NCI-H1417 (cell line): ENCODE measurements at regions not wholly inside any gene's neighbourhood (a gene's known extent, or its start where the extent isn't known, plus 50 kb on each side); places are given as distances from the start of the nearest gene placed in this dataset.

Experiments used
- DNase-seq, 3 experiments: peaks; one replicate each; lab custom pipeline; 2025; lab: John Stamatoyannopoulos, UW

DNA sequence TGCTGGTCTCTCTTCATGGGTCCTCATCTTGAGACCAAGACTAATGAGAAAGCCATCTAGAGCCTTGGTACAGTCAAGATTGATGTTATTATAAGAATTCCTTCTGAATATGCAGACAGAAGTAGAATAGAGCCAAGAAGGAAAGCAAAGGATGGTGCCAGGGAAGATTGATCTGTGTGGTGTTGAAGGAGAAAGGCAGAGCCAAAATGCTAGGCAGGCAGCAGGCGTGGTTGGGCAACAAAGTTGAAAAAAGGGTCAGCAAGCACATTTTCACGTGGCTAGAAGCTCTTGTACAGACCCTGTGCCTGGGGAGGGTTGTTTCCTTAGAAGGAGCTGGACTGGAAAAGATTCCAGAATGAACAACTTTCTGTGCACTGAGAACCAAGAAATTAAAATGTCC is 319.7 kb upstream of the ARGLU1 start:
- DNase-seq, result no peak

DNA sequence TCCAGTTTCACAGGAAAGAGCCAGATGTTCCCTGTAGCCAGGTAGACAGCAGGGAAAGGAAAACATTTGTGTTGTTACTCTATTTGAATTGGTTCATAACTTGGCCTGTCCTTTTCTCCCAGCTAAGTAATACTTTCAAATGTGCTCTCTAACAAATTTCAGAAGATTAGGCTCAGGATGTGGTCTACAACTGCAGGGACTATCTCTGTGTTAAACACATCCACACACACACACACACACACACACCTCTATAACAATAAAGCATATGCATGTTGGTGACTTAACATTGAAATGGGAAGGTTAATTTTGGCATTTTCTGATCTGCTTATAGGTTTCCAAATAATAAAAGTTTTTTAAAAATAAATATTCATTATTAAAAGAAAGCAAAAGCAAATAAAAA is 316.0 kb upstream of the ARGLU1 start:
- DNase-seq, result no peak

DNA sequence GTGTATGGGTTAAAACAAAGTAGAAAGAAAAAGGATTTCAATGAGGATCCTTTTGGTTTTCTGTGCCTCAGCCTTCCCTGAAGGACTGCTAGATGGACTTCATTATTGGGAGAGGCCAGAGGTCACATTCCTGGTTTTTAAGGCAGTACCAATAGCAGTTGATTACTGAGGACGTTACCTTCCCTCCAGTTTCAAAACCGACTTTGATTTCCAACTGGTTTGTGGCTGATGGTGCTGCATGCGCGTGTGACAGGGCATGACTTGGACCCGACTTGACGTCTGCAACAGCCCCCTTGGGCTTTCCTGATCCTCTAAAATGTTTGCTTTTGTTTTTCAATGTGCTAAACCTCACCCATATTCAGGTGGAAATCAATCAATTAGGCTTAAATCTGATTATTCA is 314.3 kb upstream of the ARGLU1 start:
- DNase-seq, result no peak

DNA sequence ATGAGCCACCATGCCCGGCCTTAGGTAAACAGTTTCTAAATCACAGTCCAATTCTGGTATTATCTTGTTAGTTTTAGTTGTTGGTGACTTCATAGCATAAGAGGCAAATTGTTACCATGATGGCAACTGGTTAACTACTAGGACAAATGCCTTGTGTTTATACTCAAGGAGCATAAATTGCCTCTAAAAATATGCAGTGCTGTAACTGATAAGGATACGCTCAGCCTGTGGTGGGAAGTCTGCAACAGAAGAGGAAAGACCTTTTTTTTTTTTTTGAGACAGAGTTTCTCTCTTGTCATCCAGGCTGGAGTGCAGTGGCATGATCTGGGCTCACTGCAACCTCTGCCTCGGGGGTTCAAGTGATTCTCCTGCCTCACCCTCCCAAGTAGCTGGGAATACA is 311.9 kb upstream of the ARGLU1 start:
- DNase-seq, result no peak

DNA sequence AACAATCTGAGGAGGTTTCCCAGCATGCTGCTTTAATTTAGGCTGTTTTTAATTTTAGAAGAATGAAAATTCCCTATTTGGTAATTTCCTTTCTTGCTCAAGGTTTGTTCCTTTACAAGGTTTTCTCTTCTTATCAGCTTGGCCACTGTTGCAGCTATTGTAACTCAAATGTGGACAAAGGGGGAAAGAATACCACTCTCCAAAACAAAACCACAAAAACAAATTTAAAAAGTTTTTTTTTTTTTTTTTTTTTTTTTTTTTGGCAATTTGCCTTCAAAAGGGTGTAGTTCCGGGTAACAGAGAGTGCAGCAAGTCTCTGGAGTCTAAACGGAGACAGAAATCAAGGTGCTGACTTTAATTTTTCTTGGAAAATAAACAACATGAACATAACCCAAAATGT is 306.4 kb upstream of the ARGLU1 start:
- no peak for DNase-seq

DNA sequence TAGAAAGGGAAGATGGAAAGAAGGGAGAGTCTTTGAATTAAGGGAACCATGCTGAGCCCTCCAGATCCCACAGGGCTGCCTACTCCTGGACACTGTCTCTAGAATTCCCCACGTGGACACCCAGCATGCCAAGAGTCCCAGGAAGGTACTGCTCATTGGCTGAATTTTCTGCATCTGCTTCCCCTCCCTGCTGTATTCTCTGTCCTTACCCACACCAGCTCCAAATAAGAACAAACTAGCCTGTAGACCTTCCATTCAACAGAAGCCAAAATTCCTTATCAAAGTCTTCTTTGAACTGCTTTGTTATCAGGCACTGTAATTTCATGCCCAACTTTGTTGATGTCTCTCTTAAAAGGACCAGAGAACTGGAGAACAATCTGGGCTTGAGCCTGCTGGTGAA is 305.9 kb upstream of the ARGLU1 start:
- DNase-seq, result no peak

DNA sequence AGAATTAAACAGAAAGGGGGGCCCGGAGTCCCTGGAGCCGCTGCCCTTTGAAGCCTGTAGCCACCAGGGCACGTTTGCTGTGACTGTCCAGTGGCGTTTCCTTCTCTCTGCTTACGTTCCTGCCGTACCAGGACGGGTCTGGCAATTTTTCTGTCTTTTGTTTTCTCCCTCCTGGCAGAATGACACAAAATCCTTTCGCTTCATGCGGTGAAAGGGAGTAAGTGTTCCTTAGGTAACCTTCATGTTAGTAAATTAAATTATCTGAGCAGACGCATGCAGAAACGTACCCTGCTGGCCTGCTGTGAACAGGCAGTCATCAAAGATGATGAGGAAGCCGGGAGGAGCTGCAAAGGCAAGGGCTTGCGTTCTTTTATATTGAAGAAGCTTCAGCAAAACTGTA is 299.3 kb upstream of the ARGLU1 start:
- DNase-seq, result no peak

DNA sequence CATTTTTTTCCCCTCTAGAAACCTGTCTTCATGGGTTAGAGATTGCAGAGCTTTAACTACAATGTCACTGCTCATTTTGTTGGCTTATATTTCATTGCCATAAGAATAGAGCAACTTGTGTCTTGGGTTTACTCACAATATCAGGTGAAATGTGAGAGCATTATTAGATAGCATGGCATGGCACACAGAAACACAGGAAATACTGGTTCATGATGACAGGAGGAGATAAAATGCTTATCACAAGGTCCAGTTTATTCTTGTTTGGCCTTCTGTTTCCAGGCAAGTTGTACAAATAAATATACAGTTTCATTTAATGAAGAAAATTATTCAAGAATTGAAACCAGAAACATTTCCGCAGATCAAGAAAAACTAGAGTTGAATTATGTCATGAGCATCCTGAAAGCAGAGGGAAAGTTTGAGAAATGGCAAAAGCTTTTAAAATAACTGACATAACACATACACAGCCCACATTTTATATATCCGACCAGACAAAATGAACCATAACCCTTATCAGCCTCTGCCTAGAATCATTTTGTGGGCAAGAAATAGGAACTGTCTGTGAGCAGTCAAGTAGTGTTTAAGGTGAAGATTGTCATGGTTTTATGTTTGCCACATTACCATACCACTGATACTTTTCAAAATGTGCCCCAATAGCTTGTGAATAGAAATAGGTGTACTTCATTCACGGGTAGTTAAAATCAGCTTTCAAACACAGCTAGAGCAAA is 297.9 kb upstream of the ARGLU1 start:
- no peak for DNase-seq

DNA sequence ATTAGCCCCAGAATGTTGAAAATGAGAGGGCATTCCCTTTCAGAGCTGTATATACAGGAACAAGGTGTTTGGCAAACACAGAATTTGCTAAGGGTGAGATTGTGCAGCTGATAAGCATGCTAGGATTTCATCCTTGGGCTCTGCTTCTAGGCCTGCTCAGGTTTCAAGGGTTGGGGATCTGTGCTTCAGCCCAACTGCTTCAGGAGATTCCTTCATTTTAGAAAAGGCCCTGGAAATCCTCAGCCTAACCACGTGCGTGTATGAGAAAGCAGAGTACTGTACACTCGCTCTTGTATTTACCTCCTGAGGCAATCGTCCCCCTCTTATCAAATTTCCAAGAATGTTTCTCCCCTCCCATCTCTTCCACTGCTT is 291.6 kb upstream of the ARGLU1 start:
- peak in 1 of 3 experiments; percentile 80 for DNase-seq

DNA sequence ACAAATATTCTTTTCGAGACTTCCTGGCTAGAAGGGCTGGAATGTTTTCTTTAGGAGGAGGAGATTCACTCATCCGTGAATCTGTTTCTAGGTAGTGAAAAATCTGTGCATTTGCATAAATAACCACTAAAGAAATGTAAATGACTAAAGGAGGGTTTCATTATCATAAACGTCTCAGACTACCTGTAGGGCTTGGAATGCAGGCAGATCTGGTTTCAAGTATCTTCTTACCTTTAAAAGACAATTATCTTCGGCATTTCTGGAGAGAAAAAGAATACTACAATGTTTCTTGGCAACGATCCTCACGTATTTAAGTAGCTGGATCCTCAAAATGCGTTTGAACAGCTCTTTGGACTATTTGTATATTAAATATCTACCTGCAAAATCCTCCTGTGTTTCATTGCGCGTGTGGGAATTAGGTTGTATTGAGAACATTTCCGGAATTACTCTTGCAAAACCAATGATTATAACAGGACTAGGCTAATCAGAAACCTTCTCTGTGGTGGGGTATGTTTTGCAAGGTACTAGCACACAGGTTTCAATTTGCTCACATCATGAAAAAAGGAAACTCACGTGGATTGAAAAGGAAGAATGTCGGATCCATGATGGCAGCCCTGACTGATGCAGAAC is 291.1 kb upstream of the ARGLU1 start:
- DNase-seq, result peak in 1 of 3 experiments; percentile 80

DNA sequence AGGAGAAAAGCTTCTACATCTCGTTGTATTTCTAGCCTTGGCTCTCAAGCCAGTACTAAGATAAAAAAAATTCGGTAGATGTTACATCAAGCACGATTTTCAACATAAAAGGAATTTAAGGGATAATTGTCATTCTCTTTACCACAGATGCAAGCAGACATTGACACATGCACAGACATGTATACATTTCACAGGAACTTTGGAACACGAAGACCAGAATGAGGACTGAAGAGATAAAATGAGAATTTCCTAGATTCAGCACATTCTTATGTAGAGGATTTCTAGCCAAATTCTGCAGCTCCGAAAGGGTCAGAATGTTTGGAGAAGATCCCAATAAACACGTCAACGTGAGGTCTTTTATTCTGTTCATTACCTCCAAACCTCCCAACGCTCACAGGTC is 284.5 kb upstream of the ARGLU1 start:
- DNase-seq, result no peak

DNA sequence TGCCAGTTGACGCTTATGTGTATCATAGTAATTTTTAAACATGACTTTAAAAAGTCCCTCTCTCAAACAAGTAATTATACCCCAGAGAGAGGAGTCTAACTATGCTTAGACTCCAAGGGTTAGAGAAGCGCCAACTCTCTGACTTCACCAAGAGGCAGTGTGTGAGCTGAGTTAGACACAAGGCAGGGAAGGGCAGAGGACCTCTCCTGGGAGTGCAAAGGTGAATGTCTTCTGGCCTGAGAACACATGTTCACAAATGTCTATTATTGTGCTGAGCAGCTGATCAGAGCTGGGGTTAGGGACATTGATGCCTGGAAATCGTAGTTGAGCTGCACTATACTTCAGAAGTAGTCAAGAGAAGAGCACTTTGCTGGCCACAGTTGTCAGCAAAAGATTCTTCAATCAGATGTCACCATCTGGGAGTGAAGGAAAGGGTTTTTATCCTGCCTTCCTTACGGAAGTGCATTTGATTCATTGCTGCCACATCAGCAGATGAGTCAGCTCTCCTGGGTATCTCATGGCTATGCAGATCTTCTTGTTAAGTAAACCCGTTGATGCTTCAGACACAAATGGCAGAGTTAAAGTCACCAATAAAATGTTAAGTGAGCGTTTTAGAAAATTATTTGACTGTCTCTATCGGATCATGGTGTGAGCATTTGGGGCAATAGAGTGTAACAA is 283.2 kb upstream of the ARGLU1 start:
- DNase-seq, result no peak

DNA sequence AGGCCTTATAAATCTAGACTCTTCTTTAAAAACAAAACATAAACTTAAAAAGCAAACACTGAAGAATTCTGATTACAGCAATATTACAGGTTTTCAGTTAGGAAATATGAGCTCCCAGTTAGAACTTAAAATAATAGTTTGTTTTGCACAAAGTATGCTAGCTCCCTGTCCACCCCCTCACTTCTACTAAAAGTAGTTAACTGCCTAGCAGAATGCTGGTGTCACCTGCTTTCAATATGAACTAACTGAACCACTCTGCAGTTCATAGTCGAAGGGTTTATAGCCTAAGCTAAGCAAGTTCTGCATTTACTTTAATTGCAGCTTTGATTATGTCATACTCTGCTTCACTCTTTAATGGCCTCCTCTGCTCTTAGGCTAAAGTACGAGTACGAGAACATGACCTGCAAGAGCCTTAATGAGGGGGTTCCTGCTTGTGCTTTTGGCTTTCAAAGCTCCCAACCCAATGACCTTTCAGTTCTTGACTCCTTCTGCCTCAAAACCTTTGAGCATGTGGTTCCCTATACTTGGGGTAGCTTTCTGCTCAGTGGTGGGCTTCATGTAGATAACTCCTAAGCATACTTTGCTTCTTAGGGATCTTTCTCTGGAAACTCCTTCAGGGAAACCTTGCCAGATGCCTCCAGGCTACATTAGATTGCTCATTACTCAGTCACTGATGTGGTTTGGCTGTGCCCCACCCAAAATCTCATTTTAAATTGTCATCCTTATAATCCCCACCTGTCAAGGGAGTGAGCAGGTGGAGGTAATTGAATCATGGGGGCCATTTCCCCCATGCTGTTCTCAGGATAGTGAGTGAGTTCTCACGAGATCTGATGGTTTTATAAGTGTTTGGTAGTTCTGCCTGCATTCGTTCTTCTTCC is 278.9 kb upstream of the ARGLU1 start:
- no peak for DNase-seq

DNA sequence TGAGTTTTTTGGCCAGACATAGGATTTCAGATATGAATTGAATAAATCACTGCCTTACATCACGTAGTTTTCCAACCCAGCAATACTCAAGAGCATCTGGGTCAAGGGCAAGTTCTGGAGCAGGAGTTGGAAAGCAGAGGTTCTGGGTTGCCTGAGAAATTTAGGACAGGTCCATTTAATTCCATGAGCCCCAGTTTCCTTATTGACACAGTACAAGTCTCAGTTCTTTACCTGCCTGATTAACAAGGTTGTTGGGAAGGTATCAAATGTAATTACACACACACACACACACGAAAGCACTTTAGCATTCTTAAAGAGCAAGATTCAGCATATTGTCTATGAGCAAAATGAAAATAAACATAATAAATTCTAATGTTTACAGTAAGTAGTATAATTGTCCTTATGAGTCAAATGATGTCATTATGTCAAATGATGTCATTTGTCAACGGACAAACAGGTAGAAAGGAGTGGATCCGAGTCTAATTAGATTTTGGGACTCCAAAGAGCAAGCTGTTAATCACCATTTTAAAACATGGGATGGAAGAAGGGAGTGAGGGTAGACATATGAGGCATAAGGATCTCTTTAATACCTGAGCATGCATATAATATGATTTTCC is 268.4 kb upstream of the ARGLU1 start:
- DNase-seq, result no peak

DNA sequence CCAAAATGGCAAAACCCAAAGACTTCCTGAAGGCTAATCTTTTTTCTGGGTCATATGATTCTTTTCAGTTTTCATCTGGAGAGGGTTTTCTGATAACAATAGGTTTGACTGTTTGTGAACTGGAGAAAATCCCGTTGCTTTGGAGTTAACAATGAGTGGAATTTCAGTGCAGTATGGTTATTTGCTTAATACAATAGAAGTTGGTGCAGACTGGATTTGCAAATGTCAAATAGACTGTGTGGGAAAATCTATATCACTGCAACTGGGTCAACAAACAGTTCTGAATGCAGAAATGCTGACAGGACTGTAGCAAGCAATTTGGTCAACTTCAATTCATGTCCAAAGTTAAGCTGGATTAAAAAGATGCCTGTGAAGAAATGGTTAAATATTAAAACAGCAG is 267.5 kb upstream of the ARGLU1 start:
- no peak for DNase-seq

DNA sequence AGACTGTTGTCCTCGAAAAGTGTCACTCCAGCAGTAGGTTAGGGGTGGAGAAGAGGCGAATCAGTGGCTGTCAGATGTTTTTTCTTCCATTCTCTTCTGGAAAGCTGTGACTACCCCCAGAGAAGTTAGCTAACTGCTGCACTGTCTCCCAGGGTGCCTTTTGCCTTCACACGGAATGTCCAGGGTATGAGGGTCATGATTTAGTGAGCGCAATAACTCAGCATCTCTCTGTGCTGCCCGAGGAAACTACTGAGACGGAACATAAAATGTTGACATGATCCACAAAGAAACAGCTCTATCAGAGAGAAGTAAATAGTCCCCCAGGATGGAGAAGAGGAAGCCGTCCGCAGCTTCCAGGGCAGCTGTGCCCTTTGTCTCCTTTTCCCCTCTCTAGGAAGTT is 254.0 kb upstream of the ARGLU1 start:
- DNase-seq, result no peak

DNA sequence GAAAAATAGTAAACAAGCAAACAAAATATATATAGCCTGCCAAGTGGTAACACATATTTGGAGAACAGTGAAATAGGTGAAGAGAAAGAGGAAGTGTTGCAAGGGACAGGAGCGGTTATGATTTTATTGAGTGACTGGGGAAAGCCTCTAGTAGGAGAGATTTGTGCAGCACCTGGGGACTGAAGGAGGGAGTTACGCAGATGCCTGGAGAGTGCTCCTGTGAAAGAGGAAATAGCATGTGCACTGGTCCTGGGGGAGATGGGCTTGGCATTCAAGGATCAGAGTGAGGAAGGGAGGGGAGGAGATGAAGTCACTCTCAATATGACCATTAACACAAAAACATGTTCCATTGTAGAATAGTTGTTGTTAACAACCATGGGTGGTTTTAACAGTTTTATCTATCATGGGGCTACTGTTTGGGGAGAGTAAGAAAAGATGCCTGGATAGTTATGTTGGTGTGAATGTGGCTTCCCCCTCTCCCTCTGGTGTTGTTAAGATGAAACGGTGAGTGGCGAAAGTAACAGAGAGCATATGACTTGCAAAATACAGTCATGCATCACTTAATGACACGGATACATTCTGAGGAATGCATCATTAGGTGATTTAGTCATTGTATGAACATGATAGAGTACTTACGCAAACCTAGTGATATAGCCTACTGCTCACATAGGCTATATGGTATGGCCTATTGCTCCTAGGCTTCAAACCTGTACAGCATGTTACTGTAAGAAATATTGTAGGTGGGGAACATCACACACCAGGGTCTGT is 251.7 kb upstream of the ARGLU1 start:
- DNase-seq, result no peak

DNA sequence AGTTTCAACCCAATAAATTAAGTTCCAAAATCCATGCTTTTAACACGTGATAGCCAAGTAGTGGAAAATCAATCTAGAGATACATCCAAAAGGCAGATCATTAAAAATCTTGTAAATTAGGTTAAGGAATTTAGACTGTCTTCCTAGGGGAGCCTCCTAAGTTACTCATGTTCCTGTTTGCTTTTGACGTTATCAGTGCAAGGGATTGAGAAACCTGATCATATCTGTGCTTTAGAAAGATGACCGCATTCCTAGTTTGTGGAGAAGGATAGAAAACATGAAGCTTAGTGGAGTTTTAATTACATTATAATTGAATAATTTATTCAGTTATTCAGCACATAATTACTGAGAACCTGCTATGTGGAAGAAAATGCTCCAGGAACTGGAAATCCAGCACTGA is 251.0 kb upstream of the ARGLU1 start:
- no peak for DNase-seq

DNA sequence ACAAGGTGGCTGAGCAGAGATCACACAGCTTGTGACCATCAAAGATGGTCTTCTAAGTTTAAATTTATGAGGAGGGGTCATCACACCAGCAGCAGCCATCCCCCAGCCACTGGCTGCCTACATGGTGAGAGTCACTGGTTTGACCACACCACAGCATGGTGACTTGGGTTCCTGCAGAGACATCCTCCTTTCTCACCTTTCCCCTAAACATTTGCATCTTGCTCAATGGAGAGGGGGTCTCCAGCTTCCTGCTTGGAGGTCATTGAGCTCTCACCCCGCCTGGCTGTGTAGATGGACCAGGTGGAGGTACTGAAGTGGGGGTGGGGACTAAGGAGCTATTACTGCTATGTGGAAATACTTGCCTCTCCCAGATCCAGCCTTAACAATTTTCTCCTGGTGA is 247.6 kb upstream of the ARGLU1 start:
- DNase-seq, result no peak

DNA sequence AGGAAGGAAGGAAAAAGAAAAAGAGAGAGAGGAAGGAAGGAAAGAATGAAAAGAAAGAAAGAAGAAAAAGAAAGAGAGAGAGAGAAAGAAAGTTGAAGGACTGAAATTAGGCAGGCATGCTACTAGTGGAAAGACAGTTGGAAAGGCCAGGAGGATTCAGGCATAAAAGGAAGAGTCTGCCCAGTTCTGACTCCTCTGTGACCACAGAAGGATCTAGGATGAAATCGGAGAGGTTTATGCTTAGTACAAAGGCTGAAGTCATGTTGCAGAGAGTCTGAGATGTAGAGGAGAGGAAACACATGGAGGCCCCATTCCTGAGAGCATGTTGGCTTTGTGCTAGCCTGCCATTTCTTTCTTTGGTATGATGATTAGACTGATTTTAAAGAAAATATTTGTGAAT is 246.5 kb upstream of the ARGLU1 start:
- peak in 1 of 3 experiments; percentile 13 for DNase-seq

DNA sequence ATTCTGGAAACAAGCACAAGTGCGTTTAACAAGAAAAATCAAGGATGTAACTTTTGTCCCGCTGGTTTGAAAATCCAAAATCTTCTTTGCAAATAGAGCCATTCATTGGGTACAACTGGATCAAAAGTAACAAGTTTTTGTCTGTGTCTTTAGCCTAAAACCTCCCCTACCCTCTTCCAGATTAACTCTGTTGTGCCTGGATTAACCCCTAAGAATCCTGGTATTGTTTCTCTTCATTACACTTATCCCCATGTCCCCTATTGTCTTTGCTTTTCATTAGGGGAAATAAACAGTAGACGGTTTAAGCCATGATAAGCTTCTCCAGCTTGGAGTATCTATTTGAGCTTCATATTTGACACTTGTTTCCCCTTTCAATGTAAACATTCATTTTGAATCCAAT is 242.1 kb upstream of the ARGLU1 start:
- DNase-seq, result no peak
